ENCODE measurements at regions not wholly inside any gene's neighbourhood (a gene's known extent, or its start where the extent isn't known, plus 50 kb on each side); places are given as distances from the start of the nearest gene placed in this dataset.
A peak's percentile ranks its signal among the peaks of the same experiment; 100 is the strongest.

- Mint-ChIP-seq H3K36me3 (no peaks in the 10 kb centered on the region), H3K4me3 (no peak overlapping the region), H3K9me3 (peaks cover 0 to 2% (median 0%) of the 10 kb centered on the region in 3 donors), H3K27ac (no peak overlapping the region), H3K4me1 (no peaks in the 10 kb centered on the region), H3K27me3 (no peaks in the 10 kb centered on the region)
These were observed 332.1 kb upstream of the DACH1 start for GRCh38 chr13:72198967-72199560.

- H3K9me3 Mint-ChIP-seq, result peaks cover 0 to 2% (median 0%) of the 10 kb centered on the region in 3 donors
- no peaks in the 10 kb centered on the region for H3K4me1 Mint-ChIP-seq
- H3K27me3 Mint-ChIP-seq, result no peaks in the 10 kb centered on the region
These were observed 331.0 kb upstream of the DACH1 start for GRCh38 chr13:72198042-72198441.

GRCh38 chr13:72195044-72195704, 328.2 kb upstream of the DACH1 start:
- Mint-ChIP-seq H3K27me3 (no peaks in the 10 kb centered on the region), H3K9me3 (peaks cover 0 to 5% (median 2%) of the 10 kb centered on the region in 3 donors), H3K4me1 (no peaks in the 10 kb centered on the region), H3K4me3 (no peak overlapping the region), H3K27ac (no peak overlapping the region), H3K36me3 (no peaks in the 10 kb centered on the region)

More at GRCh38 chr13:72198042-72198441, 331.0 kb upstream of the DACH1 start:
- Mint-ChIP-seq H3K4me3 (no peak overlapping the region), H3K27ac (no peak overlapping the region), H3K36me3 (no peaks in the 10 kb centered on the region)

- H3K4me3 Mint-ChIP-seq, result no peak overlapping the region
These were observed 327.5 kb upstream of the DACH1 start for GRCh38 chr13:72194523-72194922.

GRCh38 chr13:72186730-72187422, 319.9 kb upstream of the DACH1 start:
- Mint-ChIP-seq H3K4me3 (peak overlapping the region in 1 of 4 donors; percentile 53), H3K27ac (no peak overlapping the region), H3K9me3 (peaks cover 3 to 16% (median 4%) of the 10 kb centered on the region in 3 donors), H3K27me3 (no peaks in the 10 kb centered on the region), H3K36me3 (no peaks in the 10 kb centered on the region), H3K4me1 (no peaks in the 10 kb centered on the region)

More at GRCh38 chr13:72194523-72194922, 327.5 kb upstream of the DACH1 start:
- Mint-ChIP-seq H3K4me1 (no peaks in the 10 kb centered on the region), H3K9me3 (peaks cover 0 to 5% (median 2%) of the 10 kb centered on the region in 3 donors), H3K27me3 (no peaks in the 10 kb centered on the region), H3K27ac (no peak overlapping the region), H3K36me3 (no peaks in the 10 kb centered on the region)

- H3K4me3 Mint-ChIP-seq, result no peak overlapping the region
- no peak overlapping the region for H3K27ac Mint-ChIP-seq
- no peaks in the 10 kb centered on the region for H3K27me3 Mint-ChIP-seq
- H3K36me3 Mint-ChIP-seq, result no peaks in the 10 kb centered on the region
- peaks cover 3 to 16% (median 4%) of the 10 kb centered on the region in 3 donors for H3K9me3 Mint-ChIP-seq
- no peaks in the 10 kb centered on the region for H3K4me1 Mint-ChIP-seq
These were observed 318.8 kb upstream of the DACH1 start for GRCh38 chr13:72185776-72186175.

- H3K4me3 Mint-ChIP-seq, result no peak overlapping the region
- no peak overlapping the region for H3K27ac Mint-ChIP-seq
- H3K4me1 Mint-ChIP-seq, result no peaks in the 10 kb centered on the region
- no peaks in the 10 kb centered on the region for H3K36me3 Mint-ChIP-seq
- peaks cover 0 to 13% (median 0%) of the 10 kb centered on the region in 3 donors for H3K9me3 Mint-ChIP-seq
- no peaks in the 10 kb centered on the region for H3K27me3 Mint-ChIP-seq
These were observed 314.7 kb upstream of the DACH1 start for GRCh38 chr13:72181661-72182060.

- no peak overlapping the region for H3K27ac Mint-ChIP-seq
- H3K4me3 Mint-ChIP-seq, result no peak overlapping the region
- H3K36me3 Mint-ChIP-seq, result no peaks in the 10 kb centered on the region
- H3K27me3 Mint-ChIP-seq, result no peaks in the 10 kb centered on the region
- H3K4me1 Mint-ChIP-seq, result no peaks in the 10 kb centered on the region
- H3K9me3 Mint-ChIP-seq, result peaks cover 0 to 9% (median 0%) of the 10 kb centered on the region in 3 donors
These were observed 313.4 kb upstream of the DACH1 start for GRCh38 chr13:72180253-72180952.

- Mint-ChIP-seq H3K27ac (no peak overlapping the region), H3K4me3 (no peak overlapping the region), H3K36me3 (no peaks in the 10 kb centered on the region), H3K27me3 (no peaks in the 10 kb centered on the region), H3K9me3 (peaks cover 1 to 5% (median 1%) of the 10 kb centered on the region in 3 donors), H3K4me1 (no peaks in the 10 kb centered on the region)
These were observed 307.5 kb upstream of the DACH1 start for GRCh38 chr13:72174549-72174948.

- Mint-ChIP-seq H3K4me3 (no peak overlapping the region), H3K4me1 (no peaks in the 10 kb centered on the region), H3K9me3 (peaks cover 1 to 7% (median 3%) of the 10 kb centered on the region in 3 donors), H3K36me3 (peaks cover 2% of the 10 kb centered on the region), H3K27me3 (no peaks in the 10 kb centered on the region), H3K27ac (no peak overlapping the region)
These were observed 303.6 kb upstream of the DACH1 start for GRCh38 chr13:72170571-72170970.

- H3K9me3 Mint-ChIP-seq, result peaks cover 0 to 7% (median 3%) of the 10 kb centered on the region in 3 donors
- no peak overlapping the region for H3K27ac Mint-ChIP-seq
- H3K4me3 Mint-ChIP-seq, result no peak overlapping the region
- H3K36me3 Mint-ChIP-seq, result peaks cover 2% of the 10 kb centered on the region
- no peaks in the 10 kb centered on the region for H3K27me3 Mint-ChIP-seq
- no peaks in the 10 kb centered on the region for H3K4me1 Mint-ChIP-seq
These were observed 301.3 kb upstream of the DACH1 start for GRCh38 chr13:72168126-72168855.

- Mint-ChIP-seq H3K36me3 (peaks cover 2% of the 10 kb centered on the region), H3K27ac (no peak overlapping the region), H3K4me1 (no peaks in the 10 kb centered on the region), H3K27me3 (no peaks in the 10 kb centered on the region), H3K9me3 (peaks cover 0 to 7% (median 3%) of the 10 kb centered on the region in 3 donors), H3K4me3 (no peak overlapping the region)
These were observed 299.2 kb upstream of the DACH1 start for GRCh38 chr13:72166102-72166650.

GRCh38 chr13:72165276-72165675, 298.3 kb upstream of the DACH1 start:
- H3K9me3 Mint-ChIP-seq, result peaks cover 0 to 7% (median 2%) of the 10 kb centered on the region in 3 donors
- no peak overlapping the region for H3K27ac Mint-ChIP-seq
- H3K36me3 Mint-ChIP-seq, result peaks cover 2% of the 10 kb centered on the region
- H3K4me3 Mint-ChIP-seq, result no peak overlapping the region
- H3K27me3 Mint-ChIP-seq, result no peaks in the 10 kb centered on the region
- no peaks in the 10 kb centered on the region for H3K4me1 Mint-ChIP-seq

GRCh38 chr13:72164811-72165210, 297.8 kb upstream of the DACH1 start:
- H3K4me1 Mint-ChIP-seq, result no peaks in the 10 kb centered on the region
- peaks cover 0 to 7% (median 2%) of the 10 kb centered on the region in 3 donors for H3K9me3 Mint-ChIP-seq
- no peaks in the 10 kb centered on the region for H3K27me3 Mint-ChIP-seq
- peaks cover 2% of the 10 kb centered on the region for H3K36me3 Mint-ChIP-seq
- no peak overlapping the region for H3K4me3 Mint-ChIP-seq
- no peak overlapping the region for H3K27ac Mint-ChIP-seq
